Neuronal stem cell (in vitro differentiated cells): ENCODE measurements at regions not wholly inside any gene's neighbourhood (a gene's known extent, or its start where the extent isn't known, plus 50 kb on each side); places are given as distances from the start of the nearest gene placed in this dataset.
A peak's percentile ranks its signal among the peaks of the same experiment; 100 is the strongest.

Experiments used
- DNase-seq: peaks from one replicate; pipeline ENCODE4 v3.0.0-alpha.2; 2013; ENCODE audit warnings: low spot score
- H2AFZ ChIP-seq: one replicate; pipeline ENCODE4 v1.6.1; 2013; ENCODE audit warnings: mild to moderate bottlenecking, low read length, inconsistent platforms
- H2AK5ac ChIP-seq: 2 replicates; pipeline ENCODE4 v1.6.1; 2013; ENCODE audit warnings: low read depth, mild to moderate bottlenecking, inconsistent platforms, low read length, moderate library complexity, mixed read lengths
- H2BK120ac ChIP-seq: 2 replicates; pipeline ENCODE4 v1.6.1; 2013; ENCODE audit warnings: low read depth, mild to moderate bottlenecking, inconsistent platforms, low read length, moderate library complexity, mixed read lengths
- H2BK12ac ChIP-seq: one replicate; pipeline ENCODE4 v1.6.1; 2013; ENCODE audit warnings: low read length, inconsistent platforms
- H2BK15ac ChIP-seq: 2 replicates; pipeline ENCODE4 v1.6.1; 2013; ENCODE audit warnings: mild to moderate bottlenecking, low read length, inconsistent platforms, mixed read lengths
- H2BK5ac ChIP-seq: one replicate; pipeline ENCODE4 v1.6.1; 2013; ENCODE audit warnings: inconsistent platforms, mild to moderate bottlenecking, low read length, moderate library complexity
- H3K14ac ChIP-seq: one replicate; pipeline ENCODE4 v1.6.1; 2013; ENCODE audit warnings: low read length, inconsistent platforms
- H3K18ac ChIP-seq: 2 replicates; pipeline ENCODE4 v1.6.1; 2013; ENCODE audit warnings: low read length, inconsistent platforms
- H3K23ac ChIP-seq: 2 replicates; pipeline ENCODE4 v1.6.1; 2013; ENCODE audit warnings: low read depth, mild to moderate bottlenecking, mixed read lengths, low read length, inconsistent platforms; ENCODE audit not compliant: poor library complexity
- H3K27ac ChIP-seq: replicated peaks from 3 replicates; pipeline ENCODE4 v1.5.1; 2013; ENCODE audit warnings: low read length, inconsistent platforms
- H3K27me3 ChIP-seq, 3 experiments: 2 replicates each; pipeline ENCODE4 v1.6.1; 2013; ENCODE audit warnings: low read length in 3 of 3, mild to moderate bottlenecking in 2 of 3, inconsistent platforms in 1 of 3, low read depth in 1 of 3, mixed read lengths in 1 of 3, moderate library complexity in 1 of 3; ENCODE audit not compliant: control insufficient read depth in 3 of 3, insufficient read depth in 3 of 3
- H3K36me3 ChIP-seq, 2 donors: replicated peaks in 1 of 2; 2 replicates each; pipeline ENCODE4 v1.6.1; 2013; ENCODE audit warnings: low read length in 2 of 2; ENCODE audit not compliant: control insufficient read depth in 2 of 2, insufficient read depth in 2 of 2
- H3K4ac ChIP-seq: 2 replicates; pipeline ENCODE4 v1.6.1; 2013; ENCODE audit warnings: inconsistent platforms, mild to moderate bottlenecking, low read length, moderate library complexity
- H3K4me1 ChIP-seq, 2 donors: 1 replicate in 1 of 2; 2 replicates in 1 of 2; pipeline ENCODE4 v1.6.1; 2013; ENCODE audit warnings: low read length in 2 of 2, low read depth in 1 of 2; ENCODE audit not compliant: control insufficient read depth in 2 of 2, insufficient read depth in 1 of 2
- H3K4me2 ChIP-seq: one replicate; pipeline ENCODE4 v1.6.1; 2013; ENCODE audit warnings: mild to moderate bottlenecking, low read length, inconsistent platforms; ENCODE audit not compliant: insufficient read depth, poor library complexity, severe bottlenecking
- H3K4me3 ChIP-seq, 2 donors: 2 replicates each; pipeline ENCODE4 v1.5.1; 2013; ENCODE audit warnings: low read length in 2 of 2, mild to moderate bottlenecking in 2 of 2, inconsistent platforms in 1 of 2, moderate library complexity in 1 of 2
- H3K79me1 ChIP-seq: one replicate; pipeline ENCODE4 v1.6.1; 2013; ENCODE audit warnings: low read depth, mild to moderate bottlenecking, inconsistent platforms, low read length, moderate library complexity
- H3K9ac ChIP-seq: one replicate; pipeline ENCODE4 v1.6.1; 2013; ENCODE audit warnings: mild to moderate bottlenecking, low read depth, low read length, inconsistent platforms; ENCODE audit not compliant: poor library complexity
- H3K9me3 ChIP-seq, 2 donors: replicated peaks in 1 of 2; 2 replicates each; pipeline versions ENCODE3 to v1.6.1; 2013; ENCODE audit warnings: low read length in 2 of 2, mild to moderate bottlenecking in 2 of 2, inconsistent platforms in 1 of 2, low read depth in 1 of 2, mixed read lengths in 1 of 2, moderate library complexity in 1 of 2; ENCODE audit not compliant: control insufficient read depth in 2 of 2, insufficient read depth in 1 of 2
- H4K8ac ChIP-seq: one replicate; pipeline ENCODE4 v1.6.1; 2013; ENCODE audit warnings: low read depth, mild to moderate bottlenecking, inconsistent platforms, low read length, moderate library complexity
- H4K91ac ChIP-seq: one replicate; pipeline ENCODE4 v1.6.1; 2013; ENCODE audit warnings: low read length, low read depth, mild to moderate bottlenecking, inconsistent platforms; ENCODE audit not compliant: poor library complexity
- WGBS, 2 donors: extraction: QIAGEN DNeasy Blood & Tissue Kit; methylation state at CpG; one replicate each; pipeline ENCODE4 v1.1.7; 2013; ENCODE audit warnings: missing lambda C conversion rate in 2 of 2, mixed read lengths in 1 of 2; ENCODE audit not compliant: insufficient read length in 2 of 2, insufficient replicate concordance in 1 of 2; ENCODE audit errors: extremely low coverage in 2 of 2; 5-methylcytosine and 5-hydroxymethylcytosine counted together

DNA sequence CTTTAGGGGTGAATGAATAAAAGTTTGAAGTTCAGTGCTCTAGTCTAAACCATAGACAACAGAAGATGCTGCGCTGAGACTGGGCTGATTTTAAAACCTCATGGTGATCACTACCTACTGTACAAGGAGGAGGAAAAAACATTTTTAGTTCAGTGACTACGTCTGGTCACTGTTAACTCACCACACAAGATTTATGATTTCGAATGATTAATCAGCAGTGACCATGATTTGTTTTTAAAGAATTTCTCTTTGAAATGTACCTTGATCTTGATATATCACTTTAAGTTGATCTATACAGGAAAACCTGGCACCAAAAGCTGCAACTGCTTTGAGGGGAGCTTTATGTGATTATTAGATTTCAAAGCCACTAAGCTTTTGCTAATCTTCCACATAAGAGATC, 286.3 kb downstream of the PDGFC start:
- Histone ChIP-seq H2BK120ac (no peak overlapping the region), H3K23ac (no peak overlapping the region), H3K18ac (no peak overlapping the region), H3K9me3 (no peaks in the 10 kb centered on the region), H2BK5ac (no peak overlapping the region), H3K27me3 (no peaks in the 10 kb centered on the region), H2BK15ac (no peak overlapping the region), H4K8ac (no peak overlapping the region), H3K4me2 (no peak overlapping the region), H3K14ac (no peak overlapping the region), H3K4me3 (no peak overlapping the region), H3K4ac (no peak overlapping the region), H2AFZ (no peak overlapping the region), H2AK5ac (no peak overlapping the region), H3K4me1 (no peaks in the 10 kb centered on the region), H3K9ac (no peak overlapping the region), H3K27ac (no peak overlapping the region), H3K36me3 (no peaks in the 10 kb centered on the region), H4K91ac (no peak overlapping the region), H2BK12ac (no peak overlapping the region), H3K79me1 (no peaks in the 10 kb centered on the region)
- DNase-seq: no peak
- no CpG with 5 or more reads among the region's 3 CpGs for WGBS, 2 donors

DNA sequence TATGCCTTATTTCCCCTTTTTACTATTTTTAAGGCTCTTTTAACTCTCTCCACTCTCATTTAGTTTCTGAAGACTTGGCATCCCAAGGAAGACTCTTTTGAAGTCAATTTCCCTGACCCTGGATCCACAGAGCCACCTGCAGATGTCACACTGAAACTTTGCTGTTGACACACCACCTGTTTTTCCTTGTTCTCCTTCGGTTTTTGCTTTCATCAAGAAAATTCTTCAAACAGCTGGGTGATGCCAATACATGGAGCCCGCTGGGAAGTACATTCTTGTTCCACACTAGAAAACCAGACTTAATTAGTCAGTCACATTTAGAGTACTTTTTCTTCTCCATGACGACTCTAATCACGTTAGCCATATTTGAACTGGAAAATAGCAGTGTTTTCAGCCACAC, 293.9 kb downstream of the PDGFC start:
- no peak overlapping the region for H2BK15ac ChIP-seq
- H2BK12ac ChIP-seq: no peak overlapping the region
- no peak overlapping the region for H2BK120ac ChIP-seq
- H2AFZ ChIP-seq: no peak overlapping the region
- H3K4me2 ChIP-seq: no peak overlapping the region
- no peak overlapping the region for H3K14ac ChIP-seq
- no peak overlapping the region for H4K91ac ChIP-seq
- H3K23ac ChIP-seq: no peak overlapping the region
- H3K4me1 ChIP-seq: peaks cover 0 to under 1% of the 10 kb centered on the region in 2 donors
- no peak overlapping the region for H4K8ac ChIP-seq
- WGBS, 2 donors: no CpG with 5 or more reads among the region's 4 CpGs
- no peak overlapping the region for H3K18ac ChIP-seq
- H3K79me1 ChIP-seq: no peaks in the 10 kb centered on the region
- no peak overlapping the region for H3K9ac ChIP-seq
- no peak overlapping the region for H3K27ac ChIP-seq
- DNase-seq: no peak
- H3K36me3 ChIP-seq: no peaks in the 10 kb centered on the region
- no peak overlapping the region for H3K4me3 ChIP-seq
- no peak overlapping the region for H2AK5ac ChIP-seq
- H3K4ac ChIP-seq: no peak overlapping the region
- H3K27me3 ChIP-seq: no peaks in the 10 kb centered on the region
- no peak overlapping the region for H2BK5ac ChIP-seq
- H3K9me3 ChIP-seq: no peaks in the 10 kb centered on the region

DNA sequence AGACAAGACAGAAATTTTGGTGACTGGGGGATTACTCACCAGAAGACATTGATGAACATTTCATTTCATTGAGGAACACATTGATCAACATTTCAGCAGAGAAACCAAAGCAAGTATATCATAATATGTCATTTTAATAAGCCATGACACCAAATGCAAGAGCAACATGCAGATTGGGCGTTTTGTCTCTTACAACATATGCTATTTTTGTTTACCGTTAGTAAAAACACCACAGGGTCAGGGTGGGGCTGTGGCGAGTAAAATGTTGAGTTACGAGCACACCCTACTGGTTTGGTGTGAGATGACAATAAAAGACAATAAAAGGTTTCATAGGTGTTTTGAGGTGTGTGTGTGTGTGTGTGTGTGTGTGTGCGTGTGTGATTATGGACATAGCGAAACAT, 294.5 kb downstream of the PDGFC start:
- Histone ChIP-seq H2BK12ac (no peak overlapping the region), H3K4me3 (no peak overlapping the region), H4K8ac (no peak overlapping the region), H3K4me1 (peaks cover 2% of the 10 kb centered on the region in 2 donors), H2AK5ac (no peak overlapping the region), H4K91ac (no peak overlapping the region), H3K4me2 (no peak overlapping the region), H3K27me3 (no peaks in the 10 kb centered on the region), H2BK120ac (no peak overlapping the region), H2BK5ac (no peak overlapping the region), H3K27ac (no peak overlapping the region), H2BK15ac (no peak overlapping the region), H3K9me3 (no peaks in the 10 kb centered on the region), H3K36me3 (no peaks in the 10 kb centered on the region), H3K79me1 (no peaks in the 10 kb centered on the region), H3K23ac (no peak overlapping the region), H3K4ac (no peak overlapping the region), H3K9ac (no peak overlapping the region), H2AFZ (no peak overlapping the region), H3K14ac (no peak overlapping the region), H3K18ac (no peak overlapping the region)
- DNase-seq: peak; percentile 38
- WGBS, 2 donors: no CpG with 5 or more reads among the region's 6 CpGs

DNA sequence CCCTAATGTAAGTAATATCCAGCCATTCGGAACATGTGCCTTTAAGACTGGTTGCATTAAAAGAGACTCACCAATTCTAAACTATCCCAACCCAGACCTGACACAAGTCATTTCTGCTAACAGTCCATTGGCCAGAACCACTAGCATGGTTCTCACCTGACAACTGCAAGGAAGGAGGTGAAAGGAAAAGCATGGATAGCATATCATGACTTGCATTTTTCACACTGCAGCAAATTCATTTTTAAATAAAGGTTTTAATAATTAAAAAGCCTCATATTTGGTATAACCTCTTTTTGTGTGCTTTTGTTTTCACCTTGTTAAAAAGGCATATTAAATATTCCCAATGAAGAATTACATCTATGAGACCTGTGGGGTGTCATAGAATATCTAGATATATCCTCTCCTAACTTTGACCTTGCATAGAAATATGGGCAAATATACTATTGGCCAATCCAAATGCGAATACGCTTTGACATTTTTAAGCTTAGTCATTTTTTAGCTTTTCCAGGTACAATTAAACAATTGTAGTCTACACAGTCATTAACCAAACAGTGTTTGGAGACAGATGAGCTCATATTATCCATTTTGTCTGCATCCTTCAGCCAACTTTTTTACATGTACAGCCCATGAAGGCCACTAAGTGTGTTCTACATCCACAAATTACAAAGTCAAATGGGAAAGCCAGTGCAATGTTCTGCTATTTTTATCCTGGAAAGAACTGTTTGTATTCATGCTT, 295.3 kb downstream of the PDGFC start:
- Histone ChIP-seq H3K23ac (no peak overlapping the region), H3K27ac (no peak overlapping the region), H3K79me1 (no peaks in the 10 kb centered on the region), H2AFZ (no peak overlapping the region), H3K18ac (no peak overlapping the region), H3K4ac (no peak overlapping the region), H2BK120ac (no peak overlapping the region), H3K36me3 (no peaks in the 10 kb centered on the region), H3K4me2 (no peak overlapping the region), H3K4me3 (no peak overlapping the region), H4K8ac (no peak overlapping the region), H2BK5ac (no peak overlapping the region), H3K9ac (no peak overlapping the region), H3K4me1 (peaks cover 2% of the 10 kb centered on the region in 2 donors), H3K27me3 (no peaks in the 10 kb centered on the region), H3K9me3 (no peaks in the 10 kb centered on the region), H2AK5ac (no peak overlapping the region), H2BK15ac (no peak overlapping the region), H4K91ac (no peak overlapping the region), H3K14ac (no peak overlapping the region), H2BK12ac (no peak overlapping the region)
- DNase-seq: no peak
- WGBS, 2 donors: no CpG with 5 or more reads among the region's 3 CpGs
